ENCODE measurements at regions not wholly inside any gene's neighbourhood (a gene's known extent, or its start where the extent isn't known, plus 50 kb on each side); places are given as distances from the start of the nearest gene placed in this dataset.

DNA sequence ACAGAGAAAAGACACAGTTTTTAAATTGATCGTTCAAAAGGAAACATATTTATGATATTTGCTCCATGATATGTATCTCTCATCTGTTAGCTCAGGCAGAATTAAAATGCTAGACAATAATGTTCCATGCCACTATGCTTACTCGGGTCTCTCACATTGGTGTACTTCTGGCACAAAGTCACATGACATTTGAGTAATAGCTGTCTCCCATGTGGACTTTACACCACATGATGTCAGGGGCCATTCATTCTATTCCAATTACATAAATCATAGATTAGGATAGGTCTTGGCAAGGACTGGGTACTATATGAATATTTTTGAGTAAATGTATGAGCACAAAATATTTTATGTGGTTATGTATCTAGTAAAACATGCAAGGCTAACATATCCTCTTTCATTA lies 648.4 kb downstream of the PLA2G4A start:
- H3K79me2 ChIP-seq (ENCODE audit: insufficient read depth, low read length) = no peaks in the 10 kb centered on the region
- no peak overlapping the region for H2AFZ ChIP-seq (ENCODE audit: low read length)
- TF ChIP-seq, protein P1, sequence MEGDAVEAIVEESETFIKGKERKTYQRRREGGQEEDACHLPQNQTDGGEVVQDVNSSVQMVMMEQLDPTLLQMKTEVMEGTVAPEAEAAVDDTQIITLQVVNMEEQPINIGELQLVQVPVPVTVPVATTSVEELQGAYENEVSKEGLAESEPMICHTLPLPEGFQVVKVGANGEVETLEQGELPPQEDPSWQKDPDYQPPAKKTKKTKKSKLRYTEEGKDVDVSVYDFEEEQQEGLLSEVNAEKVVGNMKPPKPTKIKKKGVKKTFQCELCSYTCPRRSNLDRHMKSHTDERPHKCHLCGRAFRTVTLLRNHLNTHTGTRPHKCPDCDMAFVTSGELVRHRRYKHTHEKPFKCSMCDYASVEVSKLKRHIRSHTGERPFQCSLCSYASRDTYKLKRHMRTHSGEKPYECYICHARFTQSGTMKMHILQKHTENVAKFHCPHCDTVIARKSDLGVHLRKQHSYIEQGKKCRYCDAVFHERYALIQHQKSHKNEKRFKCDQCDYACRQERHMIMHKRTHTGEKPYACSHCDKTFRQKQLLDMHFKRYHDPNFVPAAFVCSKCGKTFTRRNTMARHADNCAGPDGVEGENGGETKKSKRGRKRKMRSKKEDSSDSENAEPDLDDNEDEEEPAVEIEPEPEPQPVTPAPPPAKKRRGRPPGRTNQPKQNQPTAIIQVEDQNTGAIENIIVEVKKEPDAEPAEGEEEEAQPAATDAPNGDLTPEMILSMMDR (IDR thresholded peaks at IDR 0.05; ENCODE audit: extremely low read depth, low read depth, low read length) = no peak
- H4K20me1 ChIP-seq (ENCODE audit: insufficient read depth, low read length) = no peaks in the 10 kb centered on the region
- DNase-seq (ENCODE audit: insufficient read length, low spot score, missing footprints) = no peak
- no peaks in the 10 kb centered on the region for H3K36me3 ChIP-seq (ENCODE audit: insufficient read depth, low read length)
- H3K4me1 ChIP-seq (ENCODE audit: insufficient read depth, low read length) = no peaks in the 10 kb centered on the region
- H3K27ac ChIP-seq (ENCODE audit: low read depth, low read length) = no peak overlapping the region
- no peak overlapping the region for H3K4me2 ChIP-seq (ENCODE audit: insufficient read depth, low read length)
- H3K9me3 ChIP-seq (ENCODE audit: low read depth, low read length) = no peaks in the 10 kb centered on the region
- H3K4me3 ChIP-seq (ENCODE audit: insufficient read depth, low read length) = no peak overlapping the region
- no peaks in the 10 kb centered on the region for H3K27me3 ChIP-seq (ENCODE audit: insufficient read depth, low read length)

DNA sequence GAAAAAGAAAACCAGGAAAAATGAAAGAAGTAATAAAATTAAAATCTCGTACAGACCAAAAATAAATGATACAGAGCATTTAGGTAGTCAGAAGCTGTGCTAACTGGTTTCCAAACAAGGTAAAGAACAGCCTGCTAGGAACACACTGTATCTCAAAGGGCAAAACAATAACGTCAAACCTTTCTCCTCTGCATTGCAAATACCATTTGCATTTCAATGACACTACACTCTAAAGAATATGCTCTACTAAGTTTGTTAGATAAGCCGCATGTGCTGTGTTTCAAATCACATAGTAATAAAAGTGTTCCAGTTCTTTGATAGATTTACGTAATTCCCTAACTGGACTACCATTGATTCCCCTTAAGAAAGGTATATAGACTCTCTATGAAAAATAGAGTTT lies 648.8 kb downstream of the PLA2G4A start:
- TF ChIP-seq, protein P1 (IDR thresholded peaks at IDR 0.05; ENCODE audit: extremely low read depth, low read depth, low read length) = no peak
- no peaks in the 10 kb centered on the region for H3K9me3 ChIP-seq (ENCODE audit: low read depth, low read length)
- no peak overlapping the region for H3K4me2 ChIP-seq (ENCODE audit: insufficient read depth, low read length)
- H2AFZ ChIP-seq (ENCODE audit: low read length) = no peak overlapping the region
- no peaks in the 10 kb centered on the region for H3K79me2 ChIP-seq (ENCODE audit: insufficient read depth, low read length)
- H3K27ac ChIP-seq (ENCODE audit: low read depth, low read length) = no peak overlapping the region
- H3K36me3 ChIP-seq (ENCODE audit: insufficient read depth, low read length) = no peaks in the 10 kb centered on the region
- H3K27me3 ChIP-seq (ENCODE audit: insufficient read depth, low read length) = no peaks in the 10 kb centered on the region
- no peaks in the 10 kb centered on the region for H4K20me1 ChIP-seq (ENCODE audit: insufficient read depth, low read length)
- no peaks in the 10 kb centered on the region for H3K4me1 ChIP-seq (ENCODE audit: insufficient read depth, low read length)
- no peak overlapping the region for H3K4me3 ChIP-seq (ENCODE audit: insufficient read depth, low read length)
- DNase-seq (ENCODE audit: insufficient read length, low spot score, missing footprints) = no peak

DNA sequence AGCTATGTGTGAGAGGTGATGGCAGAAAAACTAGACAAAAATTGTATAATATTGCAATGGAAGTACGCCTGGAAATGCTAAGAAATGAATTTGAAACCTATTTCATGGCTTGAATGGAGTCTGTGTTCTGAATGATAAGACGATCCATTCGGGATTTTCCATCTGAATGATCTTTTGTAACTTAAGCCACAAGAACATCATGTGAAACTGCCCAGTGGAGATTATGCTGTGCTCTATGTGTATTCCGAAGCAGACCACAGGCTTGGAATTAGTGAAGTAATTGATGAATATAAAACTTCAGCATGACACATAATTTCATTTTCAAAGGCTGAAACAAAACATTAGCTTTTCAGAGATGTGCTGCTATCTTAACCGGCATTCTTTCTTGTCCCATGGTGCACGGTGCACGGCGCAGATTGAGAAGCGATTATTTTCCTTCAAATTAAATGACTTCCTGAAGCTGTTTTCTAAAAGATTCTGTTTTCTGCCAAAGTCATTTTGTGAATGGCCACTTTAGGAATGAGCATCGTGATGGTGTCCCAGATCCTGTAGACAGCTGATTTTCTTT lies 652.9 kb downstream of the PLA2G4A start:
- no peaks in the 10 kb centered on the region for H3K4me1 ChIP-seq (ENCODE audit: insufficient read depth, low read length)
- H3K27ac ChIP-seq (ENCODE audit: low read depth, low read length) = no peak overlapping the region
- DNase-seq (ENCODE audit: insufficient read length, low spot score, missing footprints) = no peak
- no peaks in the 10 kb centered on the region for H3K9me3 ChIP-seq (ENCODE audit: low read depth, low read length)
- H3K4me2 ChIP-seq (ENCODE audit: insufficient read depth, low read length) = no peak overlapping the region
- H4K20me1 ChIP-seq (ENCODE audit: insufficient read depth, low read length) = no peaks in the 10 kb centered on the region
- H3K79me2 ChIP-seq (ENCODE audit: insufficient read depth, low read length) = no peaks in the 10 kb centered on the region
- no peak overlapping the region for H3K4me3 ChIP-seq (ENCODE audit: insufficient read depth, low read length)
- no peaks in the 10 kb centered on the region for H3K27me3 ChIP-seq (ENCODE audit: insufficient read depth, low read length)
- no peak overlapping the region for H2AFZ ChIP-seq (ENCODE audit: low read length)
- H3K36me3 ChIP-seq (ENCODE audit: insufficient read depth, low read length) = no peaks in the 10 kb centered on the region
- TF ChIP-seq, protein P1 (IDR thresholded peaks at IDR 0.05; ENCODE audit: extremely low read depth, low read depth, low read length) = no peak

DNA sequence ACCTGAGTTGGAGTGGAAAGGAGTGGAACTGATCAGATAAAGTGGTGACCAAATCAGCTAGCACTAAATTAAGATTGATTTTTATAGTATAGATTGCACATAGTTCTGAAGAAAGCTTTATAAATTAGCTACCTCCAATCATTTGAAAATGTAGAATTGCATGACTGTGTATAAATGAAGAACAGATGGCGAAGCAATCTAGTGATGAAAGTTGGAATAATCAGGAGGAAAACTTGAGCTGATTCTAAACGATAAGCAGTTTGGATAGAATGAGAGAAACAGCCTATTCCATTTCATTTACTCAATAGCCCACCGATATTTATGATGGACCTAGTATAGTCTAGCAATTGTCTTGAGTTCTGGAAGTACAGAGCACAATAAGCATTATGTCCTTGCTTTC lies 661.5 kb downstream of the PLA2G4A start:
- TF ChIP-seq, protein P1 (IDR thresholded peaks at IDR 0.05; ENCODE audit: extremely low read depth, low read depth, low read length) = no peak
- H3K27me3 ChIP-seq (ENCODE audit: insufficient read depth, low read length) = no peaks in the 10 kb centered on the region
- no peaks in the 10 kb centered on the region for H3K9me3 ChIP-seq (ENCODE audit: low read depth, low read length)

More for the DNA sequence above, 661.5 kb downstream of the PLA2G4A start:
- Histone ChIP-seq H3K79me2 (ENCODE audit: insufficient read depth, low read length) (no peaks in the 10 kb centered on the region), H4K20me1 (ENCODE audit: insufficient read depth, low read length) (no peaks in the 10 kb centered on the region), H3K36me3 (ENCODE audit: insufficient read depth, low read length) (no peaks in the 10 kb centered on the region), H2AFZ (ENCODE audit: low read length) (no peak overlapping the region), H3K4me3 (ENCODE audit: insufficient read depth, low read length) (no peak overlapping the region), H3K4me2 (ENCODE audit: insufficient read depth, low read length) (no peak overlapping the region), H3K27ac (ENCODE audit: low read depth, low read length) (no peak overlapping the region), H3K4me1 (ENCODE audit: insufficient read depth, low read length) (no peaks in the 10 kb centered on the region)
- DNase-seq (ENCODE audit: insufficient read length, low spot score, missing footprints) = no peak
